ENCODE measurements at regions not wholly inside any gene's neighbourhood (a gene's known extent, or its start where the extent isn't known, plus 50 kb on each side); places are given as distances from the start of the nearest gene placed in this dataset.

GRCh38 chr9:80188579-80188978 is 616.8 kb downstream of the TLE4 start:
- TF ChIP-seq CTCF (conservative IDR thresholded peaks at IDR 0.05) (no peak), ZFX (IDR thresholded peaks at IDR 0.05) (no peak)

Measured in C4-2B (cell line).